ENCODE measurements at regions not wholly inside any gene's neighbourhood (a gene's known extent, or its start where the extent isn't known, plus 50 kb on each side); places are given as distances from the start of the nearest gene placed in this dataset.
"Not testable (repeated sequence)": the region's sequence is repeated elsewhere in the genome, so short reads cannot be mapped to it uniquely, and the experiment has no call there.

GRCh38 chr2:234863043-234863934 is 88.5 kb upstream of the SH3BP4 start:
- in situ Hi-C loops (cut with HindIII; ENCODE audit: low sequenced_read_pairs) = no loop called here

GRCh38 chr2:234861841-234862735 is 89.7 kb upstream of the SH3BP4 start:
- in situ Hi-C loops (cut with HindIII; ENCODE audit: low sequenced_read_pairs) = no loop called here

GRCh38 chr2:234859330-234859872 is 92.4 kb upstream of the SH3BP4 start:
- in situ Hi-C loops (cut with HindIII; ENCODE audit: low sequenced_read_pairs) = not testable (repeated sequence)

- in situ Hi-C loops (cut with HindIII; ENCODE audit: low sequenced_read_pairs) = no loop called here
Measured at GRCh38 chr2:234858790-234859329, 93.0 kb upstream of the SH3BP4 start.

GRCh38 chr2:234858145-234858544 is 93.7 kb upstream of the SH3BP4 start:
- in situ Hi-C loops (cut with HindIII; ENCODE audit: low sequenced_read_pairs) = no loop called here

- in situ Hi-C loops (cut with HindIII; ENCODE audit: low sequenced_read_pairs) = no loop called here
Measured at GRCh38 chr2:234853729-234854128, 98.1 kb upstream of the SH3BP4 start.

GRCh38 chr2:234852941-234853340 is 98.9 kb upstream of the SH3BP4 start:
- in situ Hi-C loops (cut with HindIII; ENCODE audit: low sequenced_read_pairs) = no loop called here

- in situ Hi-C loops (cut with HindIII; ENCODE audit: low sequenced_read_pairs) = no loop called here
Measured at GRCh38 chr2:234852035-234852434, 99.8 kb upstream of the SH3BP4 start.

- in situ Hi-C loops (cut with HindIII; ENCODE audit: low sequenced_read_pairs) = no loop called here
Measured at GRCh38 chr2:234851451-234851850, 100.4 kb upstream of the SH3BP4 start.

GRCh38 chr2:234850818-234851217 is 101.0 kb upstream of the SH3BP4 start:
- in situ Hi-C loops (cut with HindIII; ENCODE audit: low sequenced_read_pairs) = no loop called here

GRCh38 chr2:234849678-234850077 is 102.1 kb upstream of the SH3BP4 start:
- in situ Hi-C loops (cut with HindIII; ENCODE audit: low sequenced_read_pairs) = no loop called here

GRCh38 chr2:234848578-234848977 is 103.2 kb upstream of the SH3BP4 start:
- in situ Hi-C loops (cut with HindIII; ENCODE audit: low sequenced_read_pairs) = no loop called here

GRCh38 chr2:234847639-234848038 is 104.2 kb upstream of the SH3BP4 start:
- in situ Hi-C loops (cut with HindIII; ENCODE audit: low sequenced_read_pairs) = no loop called here

- in situ Hi-C loops (cut with HindIII; ENCODE audit: low sequenced_read_pairs) = no loop called here
Measured at GRCh38 chr2:234847364-234847635, 104.5 kb upstream of the SH3BP4 start.

GRCh38 chr2:234846599-234847363 is 105.0 kb upstream of the SH3BP4 start:
- in situ Hi-C loops (cut with HindIII; ENCODE audit: low sequenced_read_pairs) = no loop called here

GRCh38 chr2:234845602-234846590 is 105.9 kb upstream of the SH3BP4 start:
- in situ Hi-C loops (cut with HindIII; ENCODE audit: low sequenced_read_pairs) = no loop called here

GRCh38 chr2:234843411-234843810 is 108.4 kb upstream of the SH3BP4 start:
- in situ Hi-C loops (cut with HindIII; ENCODE audit: low sequenced_read_pairs) = no loop called here

- in situ Hi-C loops (cut with HindIII; ENCODE audit: low sequenced_read_pairs) = no loop called here
Measured at GRCh38 chr2:234842753-234843152, 109.1 kb upstream of the SH3BP4 start.

GRCh38 chr2:234841321-234842015 is 110.3 kb upstream of the SH3BP4 start:
- in situ Hi-C loops (cut with HindIII; ENCODE audit: low sequenced_read_pairs) = no loop called here
